Pancreas (tissue), 10 donors: ENCODE measurements at regions not wholly inside any gene's neighbourhood (a gene's known extent, or its start where the extent isn't known, plus 50 kb on each side); places are given as distances from the start of the nearest gene placed in this dataset.
A peak's percentile ranks its signal among the peaks of the same experiment; 100 is the strongest.

Experiments
- ATAC-seq, 4 donors: fragments of 200-7000 bp; cut with Tn5 transposase; one replicate each; pipeline versions ENCODE4 v1.8.0 to v1.9.1; 2020; ENCODE audit warnings: mild to moderate bottlenecking in 4 of 4, moderate library complexity in 4 of 4
- DNase-seq, 6 donors: peaks; one replicate each; pipeline ENCODE4 v3.0.0-alpha.2; 2020
- FAIRE-seq: peaks from 2 replicates; lab custom pipeline; 2012; peaks lifted over from hg19 to GRCh38; lab: Jason Lieb, UNC
- H3K27ac ChIP-seq, 4 donors: fragments of 200-600 bp; sonication (generic); 1 replicate in 3 of 4; 2 replicates in 1 of 4; pipeline versions ENCODE4 v1.5.0 to v1.8.0; 2020
- H3K27me3 ChIP-seq, 4 donors: fragments of 200-600 bp; one replicate each; pipeline ENCODE4 v1.8.0; 2021
- H3K36me3 ChIP-seq, 3 donors: fragments of 200-600 bp; sonication (generic) in 1 of 3; one replicate each; pipeline versions ENCODE4 v1.5.0 to v1.8.0; 2020 to 2021
- H3K4me1 ChIP-seq, 3 donors: fragments of 200-600 bp; one replicate each; pipeline ENCODE4 v1.8.0; 2021
- H3K4me3 ChIP-seq, 4 donors: fragments of 200-600 bp; sonication (generic) in 2 of 4; one replicate each; pipeline versions ENCODE4 v1.5.0 to v1.8.0; 2020 to 2021
- H3K9me3 ChIP-seq, 4 donors: fragments of 200-600 bp; one replicate each; pipeline ENCODE4 v1.8.0; 2021
- CTCF ChIP-seq, 4 donors: fragments of 200-600 bp; sonication (generic) in 3 of 4; IDR thresholded peaks; one replicate each; pipeline versions ENCODE4 v1.5.0 to v1.8.0; 2021; ENCODE audit warnings: antibody characterized with exemption in 4 of 4
- WGBS, 2 donors: extraction: QIAGEN DNeasy Blood & Tissue Kit; methylation state at CpG; one replicate each; pipeline ENCODE4 v1.1.7; 2013; 5-methylcytosine and 5-hydroxymethylcytosine counted together
- intact Hi-C, 3 donors: fragments of 100-400 bp; cut with DNase I; formaldehyde crosslinking; loops; one replicate each; pipeline versions ENCODE4 v1.11.1 to v1.14.2; 2022
- donor health status: healthy with polysubstance abuse.
- donor health status: DM: no; HTN: no; CAD: no; lungs with moderate emphysema.
- donor health status: DM: no; HTN: no; CAD: no.
- donor health status: control.
- donor health status: control.
- donor health status: Bipolar disorder and iron deficiency.
- donor health status: DM: yes; HTN: yes; CAD: no.
- donor health status: DM: no; HTN: no; CAD: no.
- donor health status: DM: no; HTN: no; CAD: no.
- donor health status: DM: yes; HTN: yes; CAD: no.

GRCh38 chr2:160984426-160985077 lies 175.7 kb upstream of the TANK start:
- ATAC-seq: peak in 1 of 4 donors; percentile 58
- Histone ChIP-seq H3K9me3 (no peaks in the 10 kb centered on the region), H3K27ac (no peak overlapping the region), H3K4me3 (no peak overlapping the region), H3K36me3 (no peaks in the 10 kb centered on the region), H3K27me3 (no peaks in the 10 kb centered on the region), H3K4me1 (no peaks in the 10 kb centered on the region)
- TF ChIP-seq CTCF (IDR thresholded peaks at IDR 0.05): no peak
- 49 to 53% methylated on average over 3 of the region's 3 CpGs for WGBS, 2 donors
- intact Hi-C loops: no loop called here
- no peak for FAIRE-seq
- no peak for DNase-seq

- no peak for DNase-seq
- Histone ChIP-seq H3K9me3 (no peaks in the 10 kb centered on the region), H3K27me3 (no peaks in the 10 kb centered on the region), H3K4me3 (no peak overlapping the region), H3K27ac (no peak overlapping the region), H3K36me3 (no peaks in the 10 kb centered on the region), H3K4me1 (peaks cover 3 to 8% (median 5%) of the 10 kb centered on the region in 3 donors)
- intact Hi-C loops: no loop called here
- 85% methylated on average over 1 of the region's 1 CpG for WGBS, 2 donors
- FAIRE-seq: no peak
- no peak for ATAC-seq
- TF ChIP-seq CTCF (IDR thresholded peaks at IDR 0.05): no peak
Observed at GRCh38 chr2:160989778-160990177, 170.4 kb upstream of the TANK start.

GRCh38 chr2:160993654-160994061 lies 166.6 kb upstream of the TANK start:
- Histone ChIP-seq H3K27ac (peak overlapping the region; percentile 14 to 75 (median 62)), H3K36me3 (no peaks in the 10 kb centered on the region), H3K4me3 (peak overlapping the region in 2 of 4 donors; percentile 16 to 21), H3K4me1 (peaks cover 3 to 8% (median 5%) of the 10 kb centered on the region in 3 donors), H3K27me3 (no peaks in the 10 kb centered on the region), H3K9me3 (no peaks in the 10 kb centered on the region)
- DNase-seq (peak in 5 of 6 donors; percentile 53 to 81 (median 63)), ATAC-seq (peak; percentile 87 to 97 (median 94)), FAIRE-seq (no peak)
- no peak for TF ChIP-seq CTCF (IDR thresholded peaks at IDR 0.05)
- 27 to 28% methylated on average over 7 of the region's 7 CpGs for WGBS, 2 donors
- intact Hi-C loops: no loop called here

GRCh38 chr2:160994141-160995002 lies 165.9 kb upstream of the TANK start:
- DNase-seq: peak in 4 of 6 donors; percentile 29 to 80 (median 72)
- intact Hi-C loops: no loop called here
- H3K27me3 ChIP-seq: no peaks in the 10 kb centered on the region
- no peaks in the 10 kb centered on the region for H3K36me3 ChIP-seq
- peak overlapping the region in 2 of 4 donors; percentile 16 to 21 for H3K4me3 ChIP-seq
- H3K27ac ChIP-seq: peak overlapping the region; percentile 14 to 75 (median 62)
- TF ChIP-seq CTCF (IDR thresholded peaks at IDR 0.05): peak; percentile 63 to 84 (median 76)
- no peaks in the 10 kb centered on the region for H3K9me3 ChIP-seq
- peaks cover 3 to 8% (median 5%) of the 10 kb centered on the region in 3 donors for H3K4me1 ChIP-seq
- WGBS, 2 donors: 30 to 35% methylated on average over 16 of the region's 16 CpGs
- ATAC-seq: peak; percentile 86 to 96 (median 91)
- peak; percentile 89 for FAIRE-seq
